CD4-positive, CD25-positive, alpha-beta regulatory T cell (primary cell): ENCODE measurements at regions not wholly inside any gene's neighbourhood (a gene's known extent, or its start where the extent isn't known, plus 50 kb on each side); places are given as distances from the start of the nearest gene placed in this dataset.

Experiments
- ATAC-seq, 2 donors: fragments of 150-1000 bp; cut with Tn5 transposase; one replicate each; pipeline ENCODE4 v1.10.0; 2021; ENCODE audit warnings: low read depth in 2 of 2, moderate number of reproducible peaks in 2 of 2, moderate library complexity in 1 of 2
- DNase-seq, 3 donors: peaks; one replicate each; pipeline versions ENCODE4 v3.0.0 to v3.0.0-alpha.2; 2012 to 2022; ENCODE audit warnings: mixed read lengths in 1 of 3
- H3K27ac ChIP-seq: one replicate; pipeline ENCODE4 v1.7.0; 2013; ENCODE audit warnings: mild to moderate bottlenecking, low read length; ENCODE audit not compliant: insufficient read depth, poor library complexity, severe bottlenecking
- H3K27me3 ChIP-seq: one replicate; pipeline ENCODE4 v1.7.0; 2013; ENCODE audit warnings: low read length; ENCODE audit not compliant: control insufficient read depth, insufficient read depth
- H3K36me3 ChIP-seq: one replicate; pipeline ENCODE4 v1.7.0; 2013; ENCODE audit warnings: mild to moderate bottlenecking, low read length, moderate library complexity; ENCODE audit not compliant: control insufficient read depth, insufficient read depth
- H3K4me1 ChIP-seq: 2 replicates; pipeline ENCODE4 v1.7.0; 2013; ENCODE audit warnings: mild to moderate bottlenecking, low read length; ENCODE audit not compliant: insufficient read depth, control insufficient read depth, poor library complexity, severe bottlenecking
- H3K4me3 ChIP-seq: one replicate; pipeline ENCODE4 v1.7.0; 2013; ENCODE audit warnings: low read depth, mild to moderate bottlenecking, low read length, moderate library complexity
- H3K9me3 ChIP-seq, 2 experiments: 1 replicate in 1 of 2; 2 replicates in 1 of 2; pipeline ENCODE4 v1.7.0; 2013; ENCODE audit warnings: low read length in 2 of 2, mild to moderate bottlenecking in 1 of 2, moderate library complexity in 1 of 2; ENCODE audit not compliant: control insufficient read depth in 2 of 2
- H3K27ac Mint-ChIP-seq, 3 donors: one replicate each; pipeline ENCODE4 v1.8.0; 2020 to 2022; ENCODE audit warnings: mild to moderate bottlenecking in 3 of 3, mixed read lengths in 3 of 3, moderate library complexity in 2 of 3
- H3K27me3 Mint-ChIP-seq: one replicate; pipeline ENCODE4 v1.8.0; 2022; ENCODE audit warnings: mild to moderate bottlenecking, mixed read lengths
- H3K36me3 Mint-ChIP-seq: one replicate; pipeline ENCODE4 v1.8.0; 2020; ENCODE audit warnings: mixed read lengths
- H3K4me1 Mint-ChIP-seq, 4 donors: one replicate each; pipeline ENCODE4 v1.8.0; 2020 to 2022; ENCODE audit warnings: mixed read lengths in 4 of 4, mild to moderate bottlenecking in 1 of 4
- H3K4me3 Mint-ChIP-seq, 4 donors: one replicate each; pipeline ENCODE4 v1.8.0; 2020 to 2022; ENCODE audit warnings: mild to moderate bottlenecking in 4 of 4, mixed read lengths in 4 of 4, moderate library complexity in 3 of 4
- H3K9me3 Mint-ChIP-seq, 7 donors: one replicate each; pipeline ENCODE4 v1.8.0; 2020 to 2022; ENCODE audit warnings: mixed read lengths in 7 of 7, mild to moderate bottlenecking in 3 of 7, moderate library complexity in 2 of 7

DNA sequence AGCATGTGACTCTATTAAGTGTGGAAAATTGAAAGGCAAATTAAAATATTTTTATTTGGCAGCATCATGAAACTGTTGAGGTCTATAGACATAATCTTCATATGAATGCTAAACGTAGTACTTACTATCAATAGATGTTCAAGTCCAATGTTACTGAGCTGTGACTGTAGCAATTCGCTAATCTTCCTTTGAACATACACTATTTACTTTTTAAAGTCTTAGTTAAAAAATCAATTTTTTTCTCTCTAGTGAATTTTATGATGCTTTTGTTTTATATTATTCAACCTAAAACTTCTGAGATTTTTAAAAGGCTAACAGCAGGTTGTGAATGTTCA lies 85.2 kb upstream of the ELOVL5 start:
- no peak overlapping the region for H3K27ac Mint-ChIP-seq
- H3K4me3 Mint-ChIP-seq: no peak overlapping the region
- H3K27me3 Mint-ChIP-seq: peaks cover 6% of the 10 kb centered on the region
- no peaks in the 10 kb centered on the region for H3K36me3 Mint-ChIP-seq
- H3K4me3 ChIP-seq: no peak overlapping the region
- no peak for ATAC-seq
- H3K27ac ChIP-seq: no peak overlapping the region
- no peaks in the 10 kb centered on the region for H3K36me3 ChIP-seq
- H3K4me1 Mint-ChIP-seq: peaks cover 6 to 15% (median 8%) of the 10 kb centered on the region in 4 donors
- no peaks in the 10 kb centered on the region for H3K9me3 Mint-ChIP-seq
- H3K9me3 ChIP-seq: no peaks in the 10 kb centered on the region
- H3K4me1 ChIP-seq: no peaks in the 10 kb centered on the region
- no peaks in the 10 kb centered on the region for H3K27me3 ChIP-seq
- DNase-seq: no peak

DNA sequence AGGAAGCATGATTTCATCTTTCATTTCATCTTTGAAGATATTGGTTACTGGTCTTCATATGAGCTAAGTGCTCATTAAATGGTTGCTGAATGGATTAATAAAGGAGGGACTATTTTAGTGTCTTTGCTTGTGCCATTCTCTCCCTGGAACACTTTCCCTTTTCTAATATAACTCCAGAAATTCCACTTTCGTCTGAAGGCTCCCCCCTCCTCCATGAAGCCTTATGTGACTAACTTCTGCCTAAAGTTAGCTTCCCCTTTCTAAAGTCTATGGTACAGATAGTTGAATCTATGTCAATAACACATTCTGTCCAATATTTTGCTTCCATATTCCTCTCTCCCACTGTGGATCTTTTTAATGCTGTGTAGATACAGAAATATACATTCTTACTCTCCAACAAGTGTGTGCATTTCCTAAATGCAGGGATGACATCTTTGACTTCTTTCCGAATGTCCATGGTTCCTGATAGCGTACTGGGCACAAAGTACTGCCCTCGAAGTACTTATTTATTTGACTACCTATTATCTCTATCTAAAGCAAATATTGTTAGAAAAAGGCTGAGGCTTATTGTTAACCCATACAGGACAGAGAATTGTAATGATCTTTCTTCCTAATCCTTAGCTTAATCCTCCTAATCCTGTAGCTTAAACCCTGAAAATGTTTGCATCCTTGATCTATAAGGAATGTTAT lies 84.7 kb upstream of the ELOVL5 start:
- no peak overlapping the region for H3K4me3 ChIP-seq
- DNase-seq (no peak), ATAC-seq (no peak)
- peaks cover 6 to 16% (median 9%) of the 10 kb centered on the region in 4 donors for H3K4me1 Mint-ChIP-seq
- H3K9me3 Mint-ChIP-seq: no peaks in the 10 kb centered on the region
- no peak overlapping the region for H3K4me3 Mint-ChIP-seq
- H3K27ac Mint-ChIP-seq: no peak overlapping the region
- peaks cover 6% of the 10 kb centered on the region for H3K27me3 Mint-ChIP-seq
- no peaks in the 10 kb centered on the region for H3K36me3 Mint-ChIP-seq
- no peaks in the 10 kb centered on the region for H3K27me3 ChIP-seq
- H3K36me3 ChIP-seq: no peaks in the 10 kb centered on the region
- H3K9me3 ChIP-seq: no peaks in the 10 kb centered on the region
- H3K27ac ChIP-seq: no peak overlapping the region
- no peaks in the 10 kb centered on the region for H3K4me1 ChIP-seq

DNA sequence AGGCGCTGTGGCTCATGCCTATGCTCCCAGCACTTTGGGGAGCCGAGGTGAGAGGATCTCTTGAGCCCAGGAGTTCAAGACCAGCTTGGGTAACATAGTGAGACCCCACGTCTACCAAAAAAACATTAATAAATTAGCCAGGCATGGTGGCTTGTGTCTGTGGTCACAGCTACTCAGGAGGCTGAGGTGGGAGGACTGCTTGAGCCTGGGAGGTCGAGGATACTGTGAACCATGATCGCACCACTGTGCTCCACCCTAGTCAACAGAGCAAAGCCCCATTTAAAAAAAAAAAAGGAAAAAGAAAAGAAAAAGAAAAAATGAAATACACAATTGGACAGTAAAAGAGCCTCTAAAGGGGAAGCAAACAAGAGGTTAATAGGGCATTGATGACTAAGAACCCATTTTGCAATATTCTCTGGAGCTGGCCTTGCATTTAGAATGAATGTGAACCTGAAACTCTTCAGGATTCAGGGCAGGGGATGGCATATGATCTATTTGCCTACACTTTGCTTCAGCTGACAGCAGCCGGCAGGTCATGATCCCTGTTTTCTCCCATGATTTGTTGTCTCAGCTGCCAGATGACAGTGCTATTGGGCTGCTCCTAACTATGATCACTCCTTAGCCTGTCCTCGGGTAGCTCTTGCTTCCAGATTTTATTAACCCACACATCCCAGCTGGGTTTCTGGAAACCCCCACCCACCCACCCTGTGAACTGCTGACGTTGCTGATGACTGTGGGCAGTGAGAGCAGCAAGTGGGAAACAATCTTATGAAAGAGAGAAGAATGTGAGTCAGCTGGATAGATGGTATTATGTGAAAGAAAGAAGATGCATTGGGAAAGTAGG lies 83.8 kb upstream of the ELOVL5 start:
- Histone ChIP-seq H3K9me3 (no peaks in the 10 kb centered on the region), H3K4me3 (no peak overlapping the region), H3K4me1 (no peaks in the 10 kb centered on the region), H3K27ac (no peak overlapping the region), H3K27me3 (no peaks in the 10 kb centered on the region), H3K36me3 (no peaks in the 10 kb centered on the region)
- Mint-ChIP-seq H3K36me3 (no peaks in the 10 kb centered on the region), H3K27me3 (peaks cover 3% of the 10 kb centered on the region), H3K4me1 (peaks cover 6 to 16% (median 10%) of the 10 kb centered on the region in 4 donors), H3K9me3 (no peaks in the 10 kb centered on the region), H3K27ac (no peak overlapping the region), H3K4me3 (no peak overlapping the region)
- ATAC-seq: no peak
- no peak for DNase-seq

- no peaks in the 10 kb centered on the region for H3K27me3 Mint-ChIP-seq
Observed at GRCh38 chr6:53431704-53432103, 83.0 kb upstream of the ELOVL5 start.

GRCh38 chr6:53429401-53429800 lies 80.7 kb upstream of the ELOVL5 start:
- H3K27ac Mint-ChIP-seq: no peak overlapping the region
- H3K36me3 Mint-ChIP-seq: no peaks in the 10 kb centered on the region
- peaks cover 6% of the 10 kb centered on the region for H3K4me1 ChIP-seq
- no peaks in the 10 kb centered on the region for H3K27me3 ChIP-seq
- H3K9me3 ChIP-seq: no peaks in the 10 kb centered on the region
- no peaks in the 10 kb centered on the region for H3K27me3 Mint-ChIP-seq
- H3K4me3 Mint-ChIP-seq: no peak overlapping the region
- no peak overlapping the region for H3K4me3 ChIP-seq
- no peak overlapping the region for H3K27ac ChIP-seq
- H3K36me3 ChIP-seq: no peaks in the 10 kb centered on the region
- DNase-seq (no peak), ATAC-seq (no peak)
- H3K4me1 Mint-ChIP-seq: peaks cover 13 to 26% (median 20%) of the 10 kb centered on the region in 4 donors
- H3K9me3 Mint-ChIP-seq: no peaks in the 10 kb centered on the region

More at GRCh38 chr6:53431704-53432103, 83.0 kb upstream of the ELOVL5 start:
- Histone ChIP-seq H3K4me1 (peaks cover 6% of the 10 kb centered on the region), H3K4me3 (no peak overlapping the region), H3K9me3 (no peaks in the 10 kb centered on the region), H3K27ac (no peak overlapping the region), H3K27me3 (no peaks in the 10 kb centered on the region), H3K36me3 (no peaks in the 10 kb centered on the region)
- DNase-seq (peak in 1 of 3 donors; percentile 17), ATAC-seq (no peak)
- peaks cover 11 to 21% (median 17%) of the 10 kb centered on the region in 4 donors for H3K4me1 Mint-ChIP-seq
- H3K36me3 Mint-ChIP-seq: no peaks in the 10 kb centered on the region
- no peaks in the 10 kb centered on the region for H3K9me3 Mint-ChIP-seq
- H3K27ac Mint-ChIP-seq: peak overlapping the region in 1 of 3 donors; percentile 33
- H3K4me3 Mint-ChIP-seq: no peak overlapping the region

DNA sequence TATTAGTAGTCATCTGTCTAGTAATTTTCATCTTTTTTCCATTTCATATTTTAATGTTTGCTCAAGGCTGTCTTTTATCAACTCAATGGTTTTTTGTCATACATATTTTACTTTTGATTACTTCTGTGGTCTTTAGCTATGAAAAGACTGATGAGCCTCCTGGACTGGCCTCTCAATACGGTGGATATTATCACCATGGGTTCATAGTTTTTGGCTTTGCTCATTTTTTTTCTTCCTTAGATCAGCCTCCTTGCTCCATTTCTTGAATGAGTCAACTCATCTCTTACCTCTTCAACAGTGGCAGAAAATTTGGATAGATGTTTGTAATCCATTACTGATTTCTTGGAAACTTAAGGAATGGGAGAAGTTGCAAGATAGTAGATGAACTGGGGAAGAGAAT lies 80.1 kb upstream of the ELOVL5 start:
- H3K27ac Mint-ChIP-seq: no peak overlapping the region
- H3K4me3 Mint-ChIP-seq: no peak overlapping the region
- ATAC-seq: no peak

DNA sequence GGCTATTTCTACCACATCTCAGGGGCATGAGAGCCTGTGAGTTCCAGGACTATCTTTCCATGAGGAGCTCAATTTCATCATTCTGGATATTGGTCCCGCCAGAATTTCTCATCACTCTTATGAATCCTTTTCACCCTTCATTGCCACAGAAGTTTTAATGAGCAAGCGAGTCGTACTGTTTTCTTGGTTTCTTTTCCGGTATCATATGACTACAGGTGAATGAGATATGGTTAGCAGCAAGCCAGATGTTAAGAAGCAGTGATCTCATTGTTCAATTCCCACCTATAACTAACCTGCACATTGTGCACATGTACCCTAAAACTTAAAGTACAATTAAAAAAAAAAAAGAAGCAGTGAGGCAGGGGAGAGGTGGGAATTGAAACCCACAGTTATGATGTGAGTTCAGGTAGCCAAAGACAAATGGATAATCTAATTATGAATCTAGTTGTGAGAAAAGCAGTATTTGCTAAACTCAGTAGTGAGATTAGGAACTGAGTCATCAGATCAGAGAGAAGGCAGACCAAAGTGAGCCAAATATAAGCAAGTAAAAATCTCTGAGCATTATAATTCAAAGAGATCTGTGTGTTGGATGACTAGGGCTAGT lies 78.0 kb upstream of the ELOVL5 start:
- Histone ChIP-seq H3K27me3 (peaks cover 6% of the 10 kb centered on the region), H3K4me3 (peak overlapping the region; percentile 55), H3K9me3 (no peaks in the 10 kb centered on the region), H3K36me3 (no peaks in the 10 kb centered on the region), H3K4me1 (peaks cover 6% of the 10 kb centered on the region), H3K27ac (no peak overlapping the region)
- peaks cover 14 to 25% (median 19%) of the 10 kb centered on the region in 4 donors for H3K4me1 Mint-ChIP-seq
- DNase-seq (peak in 1 of 3 donors; percentile 19), ATAC-seq (peak in 1 of 2 donors; percentile 64)
- H3K36me3 Mint-ChIP-seq: no peaks in the 10 kb centered on the region
- peak overlapping the region in 2 of 3 donors; percentile 27 to 29 for H3K27ac Mint-ChIP-seq
- H3K4me3 Mint-ChIP-seq: peak overlapping the region in 2 of 4 donors; percentile 45 to 67
- H3K9me3 Mint-ChIP-seq: peaks cover 0 to 4% (median 0%) of the 10 kb centered on the region in 7 donors
- H3K27me3 Mint-ChIP-seq: peaks cover 8% of the 10 kb centered on the region

More for the DNA sequence above, 80.1 kb upstream of the ELOVL5 start:
- no peaks in the 10 kb centered on the region for H3K27me3 Mint-ChIP-seq
- Histone ChIP-seq H3K4me1 (peaks cover 6% of the 10 kb centered on the region), H3K27me3 (peaks cover 2% of the 10 kb centered on the region), H3K36me3 (no peaks in the 10 kb centered on the region), H3K9me3 (no peaks in the 10 kb centered on the region), H3K4me3 (no peak overlapping the region), H3K27ac (no peak overlapping the region)
- no peak for DNase-seq
- H3K9me3 Mint-ChIP-seq: peaks cover 0 to 3% (median 0%) of the 10 kb centered on the region in 7 donors
- H3K36me3 Mint-ChIP-seq: no peaks in the 10 kb centered on the region
- H3K4me1 Mint-ChIP-seq: peaks cover 14 to 26% (median 20%) of the 10 kb centered on the region in 4 donors
